ENCODE measurements at regions not wholly inside any gene's neighbourhood (a gene's known extent, or its start where the extent isn't known, plus 50 kb on each side); places are given as distances from the start of the nearest gene placed in this dataset.

DNA sequence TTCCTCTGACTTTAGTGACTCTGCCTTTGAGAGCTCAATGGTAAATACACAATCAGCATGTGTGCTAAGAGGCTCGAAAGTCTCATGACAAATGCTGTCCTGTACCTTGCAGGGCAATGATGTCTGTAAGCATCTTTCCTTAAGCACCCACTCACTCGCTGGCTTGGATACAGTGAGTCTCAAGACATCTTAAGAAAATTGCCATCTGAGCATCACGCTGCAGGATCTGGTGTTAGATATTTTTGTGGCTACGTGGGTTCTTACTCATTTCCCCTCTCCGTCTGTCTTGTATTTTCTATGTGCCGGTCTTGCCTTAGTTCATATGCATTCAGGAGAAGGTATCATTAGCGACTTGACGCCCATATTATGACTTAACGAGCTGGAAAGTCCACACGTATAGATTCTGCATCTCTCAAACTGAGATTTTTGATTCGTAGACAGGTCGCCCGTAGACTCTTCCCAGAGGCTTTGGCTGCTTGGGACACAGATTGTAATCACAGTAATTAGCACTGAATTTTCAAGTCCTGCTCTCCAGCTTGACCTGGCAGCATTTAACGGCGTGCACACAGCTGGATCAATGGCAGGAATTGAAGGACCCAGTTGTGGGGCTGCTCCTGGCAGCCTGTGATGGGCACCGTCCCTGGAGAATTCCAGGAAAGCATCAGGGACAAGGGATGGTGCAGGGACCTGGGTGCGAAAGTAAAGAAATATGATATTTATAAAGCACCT, 231.2 kb downstream of the ZIC5 start:
- DNase-seq (ENCODE audit: low read depth, low spot score): no peak
- CTCF ChIA-PET: no interaction called here

DNA sequence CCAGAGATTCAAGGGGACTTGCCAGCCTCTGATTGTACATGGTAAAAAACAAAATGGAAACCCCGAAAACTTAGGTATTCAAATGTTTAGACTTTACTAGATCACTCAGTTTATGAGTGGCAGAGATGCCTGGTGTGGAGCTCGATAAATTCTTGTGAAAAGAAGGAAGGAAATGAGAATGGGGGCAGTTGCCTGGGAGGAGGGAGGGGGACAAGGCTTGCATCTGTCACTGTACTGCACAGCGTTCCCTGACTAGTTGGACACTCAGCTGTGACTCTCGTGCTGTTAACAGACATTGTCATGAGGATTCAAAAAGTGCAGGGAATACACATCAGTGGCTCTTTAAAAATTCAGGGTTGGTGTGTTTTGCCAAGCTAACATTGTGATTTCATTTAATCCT, 232.9 kb downstream of the ZIC5 start:
- TF ChIP-seq, protein P1, sequence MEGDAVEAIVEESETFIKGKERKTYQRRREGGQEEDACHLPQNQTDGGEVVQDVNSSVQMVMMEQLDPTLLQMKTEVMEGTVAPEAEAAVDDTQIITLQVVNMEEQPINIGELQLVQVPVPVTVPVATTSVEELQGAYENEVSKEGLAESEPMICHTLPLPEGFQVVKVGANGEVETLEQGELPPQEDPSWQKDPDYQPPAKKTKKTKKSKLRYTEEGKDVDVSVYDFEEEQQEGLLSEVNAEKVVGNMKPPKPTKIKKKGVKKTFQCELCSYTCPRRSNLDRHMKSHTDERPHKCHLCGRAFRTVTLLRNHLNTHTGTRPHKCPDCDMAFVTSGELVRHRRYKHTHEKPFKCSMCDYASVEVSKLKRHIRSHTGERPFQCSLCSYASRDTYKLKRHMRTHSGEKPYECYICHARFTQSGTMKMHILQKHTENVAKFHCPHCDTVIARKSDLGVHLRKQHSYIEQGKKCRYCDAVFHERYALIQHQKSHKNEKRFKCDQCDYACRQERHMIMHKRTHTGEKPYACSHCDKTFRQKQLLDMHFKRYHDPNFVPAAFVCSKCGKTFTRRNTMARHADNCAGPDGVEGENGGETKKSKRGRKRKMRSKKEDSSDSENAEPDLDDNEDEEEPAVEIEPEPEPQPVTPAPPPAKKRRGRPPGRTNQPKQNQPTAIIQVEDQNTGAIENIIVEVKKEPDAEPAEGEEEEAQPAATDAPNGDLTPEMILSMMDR (IDR thresholded peaks at IDR 0.05; ENCODE audit: low read depth, low read length): no peak
- CTCF ChIA-PET: no interaction called here
- Histone ChIP-seq H3K27ac (ENCODE audit: low read depth, low read length) (no peak overlapping the region), H3K27me3 (ENCODE audit: control insufficient read depth, insufficient read depth, low read length) (peaks cover 8% of the 10 kb centered on the region), H3K4me3 (ENCODE audit: low read depth, low read length) (no peak overlapping the region), H3K9me3 (ENCODE audit: control insufficient read depth, insufficient read depth, low read length) (no peaks in the 10 kb centered on the region)
- no peak for DNase-seq (ENCODE audit: low read depth, low spot score)
- POLR2A ChIA-PET: no interaction called here

More for the DNA sequence above, 231.2 kb downstream of the ZIC5 start:
- POLR2A ChIA-PET: no interaction called here
- peaks cover 8% of the 10 kb centered on the region for H3K27me3 ChIP-seq (ENCODE audit: control insufficient read depth, insufficient read depth, low read length)
- TF ChIP-seq, protein P1 (IDR thresholded peaks at IDR 0.05; ENCODE audit: low read depth, low read length): no peak
- no peaks in the 10 kb centered on the region for H3K9me3 ChIP-seq (ENCODE audit: control insufficient read depth, insufficient read depth, low read length)
- H3K27ac ChIP-seq (ENCODE audit: low read depth, low read length): no peak overlapping the region
- no peak overlapping the region for H3K4me3 ChIP-seq (ENCODE audit: low read depth, low read length)

DNA sequence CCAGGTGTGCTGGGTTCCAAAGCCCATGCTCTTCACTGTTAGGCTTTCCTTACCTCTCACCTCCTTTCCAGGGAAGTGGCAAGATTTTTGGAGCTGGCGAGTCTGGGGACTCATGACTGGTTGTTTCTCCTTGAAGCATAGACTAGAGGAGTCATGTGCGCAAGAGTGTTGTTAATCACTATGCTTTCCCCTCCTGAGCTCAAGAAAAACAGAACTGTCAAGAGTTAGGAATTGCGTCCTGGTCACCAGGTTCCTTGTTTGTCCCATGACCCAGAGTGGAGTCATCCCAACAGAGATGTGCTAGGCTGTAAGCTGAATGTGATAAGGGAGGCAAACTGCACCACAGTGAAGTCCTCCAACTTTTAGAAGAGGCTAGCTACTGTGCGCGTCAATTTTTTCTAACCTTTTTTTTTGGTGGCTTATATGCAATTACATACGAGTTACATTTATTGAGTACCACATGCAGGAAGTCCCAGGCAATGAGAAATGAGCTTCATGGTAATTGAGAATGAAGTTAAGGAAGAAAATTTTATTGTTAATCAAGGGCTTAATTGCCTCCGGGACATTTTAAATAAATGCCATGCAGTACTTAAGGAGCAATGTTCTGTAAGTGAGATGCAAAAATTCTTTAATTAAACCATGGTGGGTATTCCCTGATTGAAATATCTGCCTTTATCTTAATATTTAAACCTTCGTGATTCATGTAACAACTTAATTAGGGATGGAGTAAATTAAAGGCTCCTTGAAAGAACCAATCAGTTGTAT, 233.9 kb downstream of the ZIC5 start:
- no peak overlapping the region for H3K27ac ChIP-seq (ENCODE audit: low read depth, low read length)
- DNase-seq (ENCODE audit: low read depth, low spot score): no peak
- peaks cover 3% of the 10 kb centered on the region for H3K27me3 ChIP-seq (ENCODE audit: control insufficient read depth, insufficient read depth, low read length)
- POLR2A ChIA-PET: no interaction called here
- no peak overlapping the region for H3K4me3 ChIP-seq (ENCODE audit: low read depth, low read length)
- CTCF ChIA-PET: interaction anchor here (1.0 kb wide), 1 partner anchor 301 kb away, joined by 3 read pairs; no protein-coding TSS in a partner anchor
- TF ChIP-seq, protein P1 (IDR thresholded peaks at IDR 0.05; ENCODE audit: low read depth, low read length): no peak
- H3K9me3 ChIP-seq (ENCODE audit: control insufficient read depth, insufficient read depth, low read length): no peaks in the 10 kb centered on the region

DNA sequence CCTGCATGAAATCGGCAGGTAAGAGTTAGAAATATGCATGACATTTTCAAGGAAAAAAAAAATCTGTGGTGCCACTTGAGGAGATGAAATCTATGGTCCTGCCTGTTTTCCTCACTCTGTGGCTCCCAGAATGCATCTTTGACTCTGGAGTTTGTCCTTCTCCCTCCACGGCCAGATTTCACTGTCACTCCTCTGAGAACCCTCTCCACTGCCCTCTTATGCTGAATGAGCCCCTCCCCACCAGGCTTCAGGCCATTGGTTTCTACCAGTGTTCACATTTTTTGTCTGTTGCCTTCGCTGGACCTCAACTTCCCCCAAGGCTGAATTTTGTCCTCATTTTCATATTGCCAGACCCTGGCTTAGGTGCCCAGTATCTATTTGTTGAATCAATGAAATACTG, 235.0 kb downstream of the ZIC5 start:
- H3K9me3 ChIP-seq (ENCODE audit: control insufficient read depth, insufficient read depth, low read length): no peaks in the 10 kb centered on the region
- no peak overlapping the region for H3K27ac ChIP-seq (ENCODE audit: low read depth, low read length)
- no peak overlapping the region for H3K4me3 ChIP-seq (ENCODE audit: low read depth, low read length)
- CTCF ChIA-PET: interaction anchor here (1.0 kb wide), 1 partner anchor 300 kb away, joined by 3 read pairs; no protein-coding TSS in a partner anchor
- DNase-seq (ENCODE audit: low read depth, low spot score): no peak
- TF ChIP-seq, protein P1 (IDR thresholded peaks at IDR 0.05; ENCODE audit: low read depth, low read length): no peak
- POLR2A ChIA-PET: no interaction called here
- H3K27me3 ChIP-seq (ENCODE audit: control insufficient read depth, insufficient read depth, low read length): peaks cover 2% of the 10 kb centered on the region
